ENCODE measurements at regions not wholly inside any gene's neighbourhood (a gene's known extent, or its start where the extent isn't known, plus 50 kb on each side); places are given as distances from the start of the nearest gene placed in this dataset.

- H3K27me3 ChIP-seq (ENCODE audit: control insufficient read depth, insufficient read depth, low read length): no peaks in the 10 kb centered on the region
- TF ChIP-seq CTCF (IDR thresholded peaks at IDR 0.05; ENCODE audit: insufficient read depth, low read length, poor library complexity, severe bottlenecking): no peak
These were observed 200.2 kb downstream of the FOXO1 start for GRCh38 chr13:40466272-40466671.

GRCh38 chr13:40468227-40468838, 198.1 kb downstream of the FOXO1 start:
- no peak for DNase-seq (ENCODE audit: low read depth)
- TF ChIP-seq CTCF (IDR thresholded peaks at IDR 0.05; ENCODE audit: insufficient read depth, low read length, poor library complexity, severe bottlenecking): no peak
- H3K4me3 ChIP-seq (ENCODE audit: low read depth, low read length): no peak overlapping the region
- no peaks in the 10 kb centered on the region for H3K36me3 ChIP-seq (ENCODE audit: control insufficient read depth, insufficient read depth, low read length)
- no peaks in the 10 kb centered on the region for H3K27me3 ChIP-seq (ENCODE audit: control insufficient read depth, insufficient read depth, low read length)

More at GRCh38 chr13:40466272-40466671, 200.2 kb downstream of the FOXO1 start:
- no peak overlapping the region for H3K4me3 ChIP-seq (ENCODE audit: low read depth, low read length)
- H3K36me3 ChIP-seq (ENCODE audit: control insufficient read depth, insufficient read depth, low read length): no peaks in the 10 kb centered on the region
- no peak for DNase-seq (ENCODE audit: low read depth)

GRCh38 chr13:40469581-40470310, 196.7 kb downstream of the FOXO1 start:
- no peak for TF ChIP-seq CTCF (IDR thresholded peaks at IDR 0.05; ENCODE audit: insufficient read depth, low read length, poor library complexity, severe bottlenecking)
- no peak for DNase-seq (ENCODE audit: low read depth)
- Histone ChIP-seq H3K4me3 (ENCODE audit: low read depth, low read length) (no peak overlapping the region), H3K27me3 (ENCODE audit: control insufficient read depth, insufficient read depth, low read length) (no peaks in the 10 kb centered on the region), H3K36me3 (ENCODE audit: control insufficient read depth, insufficient read depth, low read length) (no peaks in the 10 kb centered on the region)

GRCh38 chr13:40470660-40471059, 195.8 kb downstream of the FOXO1 start:
- Histone ChIP-seq H3K36me3 (ENCODE audit: control insufficient read depth, insufficient read depth, low read length) (no peaks in the 10 kb centered on the region), H3K4me3 (ENCODE audit: low read depth, low read length) (no peak overlapping the region), H3K27me3 (ENCODE audit: control insufficient read depth, insufficient read depth, low read length) (no peaks in the 10 kb centered on the region)
- no peak for DNase-seq (ENCODE audit: low read depth)
- no peak for TF ChIP-seq CTCF (IDR thresholded peaks at IDR 0.05; ENCODE audit: insufficient read depth, low read length, poor library complexity, severe bottlenecking)

- no peak for TF ChIP-seq CTCF (IDR thresholded peaks at IDR 0.05; ENCODE audit: insufficient read depth, low read length, poor library complexity, severe bottlenecking)
- Histone ChIP-seq H3K4me3 (ENCODE audit: low read depth, low read length) (no peak overlapping the region), H3K27me3 (ENCODE audit: control insufficient read depth, insufficient read depth, low read length) (no peaks in the 10 kb centered on the region), H3K36me3 (ENCODE audit: control insufficient read depth, insufficient read depth, low read length) (no peaks in the 10 kb centered on the region)
- DNase-seq (ENCODE audit: low read depth): no peak
These were observed 195.4 kb downstream of the FOXO1 start for GRCh38 chr13:40471076-40471475.

Measured in kidney epithelial cell (primary cell).